ENCODE measurements at regions not wholly inside any gene's neighbourhood (a gene's known extent, or its start where the extent isn't known, plus 50 kb on each side); places are given as distances from the start of the nearest gene placed in this dataset.

DNA sequence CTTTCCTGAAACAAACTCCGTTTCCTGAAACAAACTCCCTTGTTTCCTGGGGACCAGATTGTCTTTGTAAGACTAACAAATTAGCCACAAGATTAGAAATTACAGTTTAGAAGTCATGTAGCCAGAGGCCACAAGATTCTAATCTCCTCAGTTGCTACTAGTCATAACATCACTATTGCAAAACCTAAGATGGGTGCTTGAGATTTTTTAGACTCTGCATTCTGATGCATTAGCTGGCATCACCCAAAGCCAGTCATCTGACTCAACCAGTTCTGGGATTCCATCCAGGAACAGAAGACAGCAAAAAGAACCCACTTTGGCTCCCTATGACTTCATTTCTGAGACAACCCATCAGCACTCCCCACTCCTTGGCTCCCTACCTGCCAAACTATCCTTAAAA is 367.9 kb upstream of the MBL2 start:
- no peak for DNase-seq

- no peak for DNase-seq
These were observed 363.3 kb upstream of the MBL2 start for GRCh38 chr10:53135897-53136253.

DNA sequence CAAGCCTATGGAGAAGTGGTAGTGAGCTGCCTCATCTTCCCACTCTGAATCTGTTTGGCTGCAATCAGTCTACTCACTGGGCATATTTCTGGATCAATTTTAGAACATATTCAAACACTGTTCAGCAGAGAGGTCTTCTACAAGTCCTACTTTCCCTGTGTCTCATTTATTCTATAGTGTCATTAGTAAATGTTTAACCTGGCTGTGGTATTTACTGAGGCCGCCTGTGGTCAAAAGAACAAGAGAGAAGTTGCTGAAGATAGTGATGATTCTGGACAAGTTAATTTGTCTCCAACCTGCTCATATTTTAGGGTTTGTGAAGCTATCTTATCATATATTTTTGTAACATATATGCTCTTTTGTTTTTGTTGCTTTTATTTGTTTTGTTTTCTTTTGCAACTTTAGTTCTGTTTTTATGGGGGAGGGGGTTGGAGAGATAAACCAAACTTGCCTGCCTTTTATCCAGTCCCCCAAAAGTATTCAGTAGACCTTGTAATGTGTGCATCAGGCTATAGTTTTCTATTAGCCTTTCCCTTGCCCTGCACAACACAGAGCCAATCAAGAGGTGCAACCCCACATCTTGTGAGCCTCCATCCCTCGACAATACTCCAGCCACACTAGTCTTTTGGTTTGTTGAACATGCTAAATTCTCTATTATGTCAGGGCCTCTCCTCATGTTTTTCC is 362.8 kb upstream of the MBL2 start:
- no peak for DNase-seq

DNA sequence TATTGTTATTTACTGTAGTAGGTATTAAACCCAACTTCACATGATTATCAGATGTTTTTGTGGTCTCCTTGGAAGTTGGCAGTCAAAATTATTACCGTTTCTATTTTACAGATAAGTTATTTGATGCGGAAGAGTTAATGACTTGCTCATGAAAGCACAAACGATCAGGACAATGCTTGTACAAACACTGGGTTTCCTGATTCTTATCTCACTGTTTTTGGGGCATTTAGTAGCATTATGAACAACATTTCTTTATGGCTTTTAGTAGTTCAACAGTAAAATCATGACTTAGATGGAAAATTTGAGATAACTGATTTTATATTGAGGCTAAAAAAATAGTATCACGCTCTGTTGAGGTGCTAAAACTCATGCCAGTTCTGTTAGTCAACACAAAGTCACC is 361.5 kb upstream of the MBL2 start:
- DNase-seq, result no peak

- no peak for DNase-seq
These were observed 357.8 kb upstream of the MBL2 start for GRCh38 chr10:53130337-53130736.

DNA sequence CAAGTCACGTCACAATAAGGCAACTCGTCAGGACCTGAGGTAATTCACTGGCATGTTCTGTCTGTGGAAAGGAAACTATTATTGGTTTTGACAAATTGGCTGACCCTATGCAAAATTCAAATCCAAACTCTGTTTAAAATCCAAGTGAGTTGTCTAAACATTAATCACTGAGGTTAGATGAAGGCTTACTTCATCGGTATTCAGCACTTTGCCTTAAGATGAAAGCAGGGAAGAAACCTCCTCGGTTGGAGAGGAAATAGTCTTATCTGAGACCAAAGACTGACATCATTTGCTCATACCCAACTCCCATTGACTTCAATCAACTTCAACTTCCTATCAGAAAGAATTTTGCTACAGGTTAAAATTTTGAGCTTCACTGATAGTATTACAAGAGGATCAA is 355.1 kb upstream of the MBL2 start:
- DNase-seq, result no peak

GRCh38 chr10:53123311-53123710 is 350.7 kb upstream of the MBL2 start:
- no peak for DNase-seq

- DNase-seq, result no peak
These were observed 349.7 kb upstream of the MBL2 start for GRCh38 chr10:53122281-53122680.

GRCh38 chr10:53115660-53116059 is 343.1 kb upstream of the MBL2 start:
- no peak for DNase-seq

GRCh38 chr10:53111529-53111928 is 338.9 kb upstream of the MBL2 start:
- no peak for DNase-seq

DNA sequence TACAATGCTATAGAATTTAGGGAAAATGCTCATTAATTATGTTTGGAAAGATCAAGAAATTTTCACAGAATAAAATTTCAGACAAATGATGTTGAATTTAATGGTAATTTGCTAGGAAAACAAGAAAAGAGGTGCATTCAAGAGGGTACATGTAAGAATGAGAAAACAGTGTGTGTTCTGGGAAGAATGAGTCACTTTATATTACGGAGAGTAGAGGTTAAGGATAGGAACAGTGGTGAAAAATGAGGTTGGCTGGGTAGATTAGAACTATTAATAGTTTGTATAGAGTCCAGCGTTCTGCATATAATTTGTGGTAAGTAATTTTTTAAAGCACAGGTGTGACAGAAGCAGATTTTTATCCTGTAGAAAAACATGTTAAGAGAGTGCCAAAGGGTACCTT is 336.7 kb upstream of the MBL2 start:
- DNase-seq, result no peak

- no peak for DNase-seq
These were observed 335.8 kb upstream of the MBL2 start for GRCh38 chr10:53108317-53108934.

DNA sequence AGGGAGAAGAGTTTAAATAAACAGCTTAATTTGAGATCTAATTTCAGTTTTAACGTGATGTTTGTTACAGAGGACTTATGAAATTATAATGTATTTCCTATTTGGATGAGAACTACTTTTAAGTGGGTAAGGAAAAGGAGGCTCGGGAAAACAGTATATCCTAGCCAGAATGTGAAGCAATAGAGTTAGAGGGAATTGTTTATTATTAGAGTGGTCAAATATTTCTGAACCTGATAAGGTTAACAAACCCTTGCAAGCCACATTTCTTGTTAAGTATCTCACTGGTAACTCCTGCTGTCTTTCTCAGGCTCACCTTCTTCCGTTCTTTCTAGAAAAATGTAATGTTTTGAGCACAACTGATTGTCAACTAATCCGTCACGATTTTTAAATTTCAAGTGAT is 335.1 kb upstream of the MBL2 start:
- DNase-seq, result no peak

GRCh38 chr10:53102424-53102823 is 329.8 kb upstream of the MBL2 start:
- DNase-seq, result no peak

DNA sequence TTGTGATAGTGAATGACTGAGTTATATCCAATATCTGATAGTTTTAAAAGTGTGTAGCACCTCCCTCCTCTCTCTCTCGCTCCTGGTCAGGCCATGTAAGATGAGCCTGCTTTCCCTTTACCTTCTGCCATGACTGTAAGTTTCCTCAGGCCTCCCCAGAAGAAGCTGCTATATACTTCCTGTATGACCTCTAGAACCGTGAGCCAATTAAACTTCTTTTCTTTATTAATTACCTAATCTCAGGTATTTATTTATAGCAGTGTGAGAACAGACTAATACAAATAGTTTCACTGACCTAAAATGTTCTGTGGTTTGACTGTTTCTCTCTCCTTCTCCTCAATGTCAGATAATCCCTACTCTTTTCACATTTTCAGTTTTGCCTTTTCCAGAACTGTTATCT is 321.3 kb upstream of the MBL2 start:
- no peak for DNase-seq

GRCh38 chr10:53091574-53091973 is 319.0 kb upstream of the MBL2 start:
- no peak for DNase-seq

DNA sequence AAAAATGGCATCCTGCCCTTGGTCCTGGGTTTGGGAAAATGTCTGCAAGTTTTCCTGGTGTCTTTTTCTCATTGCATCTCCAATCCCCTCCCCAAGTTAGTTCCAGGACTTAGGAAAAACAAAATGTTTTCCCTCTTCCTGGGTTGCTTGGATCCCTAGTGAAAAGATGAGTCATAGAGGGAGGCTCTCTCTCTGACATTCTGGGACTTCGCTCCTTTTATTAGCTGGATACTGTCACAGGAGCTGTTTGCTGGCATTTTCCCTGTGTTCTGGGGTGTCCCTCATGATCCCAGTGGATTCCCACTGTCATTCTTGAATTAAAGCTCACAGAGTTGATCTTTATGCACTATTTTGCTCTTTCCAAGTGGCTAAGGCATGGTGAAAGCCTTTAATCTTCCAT is 316.4 kb upstream of the MBL2 start:
- DNase-seq, result no peak

DNA sequence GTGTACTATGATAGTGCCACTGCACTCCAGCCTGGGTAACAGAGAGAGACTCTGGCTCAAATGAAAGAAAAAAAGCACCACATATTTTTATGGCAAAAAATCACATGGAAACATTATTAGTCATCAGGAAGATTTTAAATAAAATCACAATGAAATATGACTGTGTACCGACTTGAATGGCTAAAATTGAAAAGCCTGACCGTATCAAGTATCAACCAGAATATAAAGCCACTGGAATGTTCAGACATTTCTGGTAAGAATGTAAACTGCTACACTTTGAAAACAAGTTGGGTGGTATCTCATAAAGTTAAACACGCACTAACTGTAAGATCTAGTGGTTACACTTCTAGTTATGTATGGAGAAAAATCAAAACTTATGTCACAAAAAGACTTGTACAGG is 306.7 kb upstream of the MBL2 start:
- DNase-seq, result no peak

- no peak for DNase-seq
These were observed 304.4 kb upstream of the MBL2 start for GRCh38 chr10:53076948-53077347.

DNA sequence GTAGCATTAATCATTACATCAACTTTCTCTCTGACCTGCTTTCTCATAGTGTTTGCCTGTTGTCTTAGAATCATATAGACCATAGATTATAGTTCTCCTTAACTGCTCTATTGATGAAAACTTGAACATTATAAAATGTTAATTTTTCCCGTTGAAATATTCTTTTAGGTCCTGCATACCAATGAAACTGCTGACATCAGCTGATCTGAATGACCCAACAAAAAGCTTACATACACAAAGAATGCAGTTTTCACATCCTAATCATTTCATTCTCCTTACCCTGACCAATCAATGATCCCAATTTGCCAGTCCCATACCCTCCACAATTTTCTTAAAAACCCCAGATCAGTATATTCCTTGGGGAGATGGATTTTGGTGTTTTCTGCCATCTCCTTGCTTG is 302.9 kb upstream of the MBL2 start:
- no peak for DNase-seq

DNA sequence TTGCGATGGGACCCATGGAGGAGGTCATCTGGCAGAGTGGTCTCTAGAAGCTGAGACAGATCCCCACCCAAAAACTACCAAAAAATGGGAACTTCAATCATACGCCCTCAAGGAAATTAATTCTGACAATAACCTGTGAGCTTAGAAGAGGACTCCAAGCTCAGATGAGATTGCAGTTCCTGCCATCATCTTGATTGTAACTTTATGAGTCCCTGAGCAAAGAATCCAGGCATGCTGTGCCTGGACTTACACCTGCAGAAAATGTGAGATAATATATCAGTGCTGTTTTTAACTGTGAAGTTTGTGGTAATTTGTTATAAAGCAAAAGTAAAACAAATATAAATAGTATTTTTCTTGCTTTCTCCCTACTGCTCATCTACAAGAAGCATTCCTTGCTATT is 299.6 kb upstream of the MBL2 start:
- no peak for DNase-seq

- no peak for DNase-seq
These were observed 299.0 kb upstream of the MBL2 start for GRCh38 chr10:53071505-53072125.

DNA sequence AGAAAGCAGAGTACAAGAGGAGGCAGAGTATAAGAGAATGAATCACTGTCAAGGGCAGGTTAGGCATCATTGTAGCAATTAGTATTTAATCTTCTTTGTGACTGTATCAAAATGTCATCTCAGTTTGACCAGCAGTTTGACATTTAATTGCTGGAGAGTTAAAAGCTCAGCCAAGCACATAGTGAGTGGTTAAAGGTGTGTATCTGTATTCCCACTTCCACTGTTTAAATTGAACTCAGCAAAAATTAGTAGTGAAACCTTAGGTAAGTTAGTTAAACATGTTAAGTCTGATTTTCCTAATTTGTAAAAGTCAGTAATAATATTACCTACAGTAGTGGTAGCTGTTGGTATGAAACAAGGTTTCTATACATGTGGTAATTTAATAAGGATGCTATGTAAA is 296.4 kb upstream of the MBL2 start:
- DNase-seq, result no peak

- no peak for DNase-seq
These were observed 292.0 kb upstream of the MBL2 start for GRCh38 chr10:53064614-53065013.

DNA sequence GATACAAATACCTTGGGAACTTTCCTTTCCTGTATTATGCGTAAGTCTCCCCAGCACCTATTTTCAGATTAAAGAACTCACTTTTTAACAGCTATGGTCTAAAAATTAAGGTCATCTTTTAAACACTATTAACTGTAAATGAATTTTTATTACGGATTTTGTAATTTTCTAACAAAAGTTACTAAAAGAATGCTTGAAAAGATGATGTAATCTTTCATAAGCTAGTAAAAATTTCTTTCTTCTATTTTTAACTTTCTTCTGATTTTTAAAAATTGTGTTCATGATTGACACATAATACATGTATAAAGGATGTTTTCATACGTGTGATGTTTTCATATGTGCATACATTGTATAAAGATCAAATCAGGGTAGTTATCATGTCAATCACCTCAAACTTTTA is 291.2 kb upstream of the MBL2 start:
- DNase-seq, result no peak
